HFFc6 (cell line): ENCODE measurements at regions not wholly inside any gene's neighbourhood (a gene's known extent, or its start where the extent isn't known, plus 50 kb on each side); places are given as distances from the start of the nearest gene placed in this dataset.

ENCODE experiments used
- DNase-seq: peaks from one replicate; pipeline ENCODE4 v3.0.0-alpha.2; 2018
- H3K27ac Mint-ChIP-seq: 2 replicates; pipeline ENCODE4 v1.8.0; 2020; ENCODE audit warnings: mild to moderate bottlenecking, mixed read lengths
- H3K27me3 Mint-ChIP-seq: 2 replicates; pipeline ENCODE4 v1.8.0; 2021; ENCODE audit warnings: mild to moderate bottlenecking, moderate library complexity, mixed read lengths; ENCODE audit not compliant: insufficient read depth
- H3K36me3 Mint-ChIP-seq: 2 replicates; pipeline ENCODE4 v1.8.0; 2021; ENCODE audit warnings: low read depth, mixed read lengths
- H3K4me1 Mint-ChIP-seq: 2 replicates; pipeline ENCODE4 v1.8.0; 2020; ENCODE audit warnings: low read depth, mixed read lengths
- H3K4me3 Mint-ChIP-seq: 2 replicates; pipeline ENCODE4 v1.8.0; 2020; ENCODE audit warnings: mild to moderate bottlenecking, moderate library complexity, mixed read lengths
- H3K9me3 Mint-ChIP-seq: 2 replicates; pipeline ENCODE4 v1.8.0; 2020; ENCODE audit warnings: mild to moderate bottlenecking, mixed read lengths
- TF ChIP-seq, protein P1 (sequence below): fragments of 200-600 bp; sonication (generic); IDR thresholded peaks from 2 replicates; pipeline ENCODE4 v1.5.0; 2021; ENCODE audit warnings: antibody characterized with exemption, mild to moderate bottlenecking

DNA sequence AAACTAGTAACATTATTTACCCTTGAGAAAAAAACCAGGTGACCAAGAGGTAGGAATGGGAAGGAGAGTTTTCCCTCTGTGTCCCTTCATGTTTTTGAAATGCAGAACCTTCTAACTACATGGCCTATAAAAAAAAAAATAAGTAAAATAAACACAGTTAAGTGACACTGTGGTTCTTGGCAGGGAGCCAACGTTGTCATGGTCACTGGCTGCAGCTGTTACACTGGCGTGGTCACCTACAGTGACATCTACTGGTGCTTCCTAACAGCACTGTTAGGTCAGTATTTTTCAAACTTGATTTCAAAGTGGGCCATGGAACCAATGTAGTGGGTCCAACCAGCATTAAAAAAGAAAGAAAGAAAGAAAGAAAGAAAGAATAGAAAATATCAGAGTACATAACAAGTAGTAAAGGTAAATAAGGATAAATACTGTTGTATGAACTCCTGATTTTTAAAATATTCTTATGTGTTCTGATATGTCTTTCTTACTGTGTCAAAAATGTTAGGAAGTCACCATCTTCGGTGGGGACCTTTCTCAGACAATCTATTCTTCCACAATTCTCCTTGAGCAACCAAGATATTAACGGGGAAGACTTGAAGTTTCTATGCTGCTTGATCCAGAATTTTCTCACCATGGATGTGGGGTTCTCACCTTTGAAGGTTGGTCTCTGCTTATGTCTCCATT lies 59.1 kb upstream of the PJA2 start:
- Mint-ChIP-seq H3K9me3 (no peaks in the 10 kb centered on the region), H3K4me1 (peaks cover 7% of the 10 kb centered on the region), H3K4me3 (no peak overlapping the region), H3K27ac (no peak overlapping the region), H3K36me3 (no peaks in the 10 kb centered on the region), H3K27me3 (peaks cover 12% of the 10 kb centered on the region)
- TF ChIP-seq, protein P1, sequence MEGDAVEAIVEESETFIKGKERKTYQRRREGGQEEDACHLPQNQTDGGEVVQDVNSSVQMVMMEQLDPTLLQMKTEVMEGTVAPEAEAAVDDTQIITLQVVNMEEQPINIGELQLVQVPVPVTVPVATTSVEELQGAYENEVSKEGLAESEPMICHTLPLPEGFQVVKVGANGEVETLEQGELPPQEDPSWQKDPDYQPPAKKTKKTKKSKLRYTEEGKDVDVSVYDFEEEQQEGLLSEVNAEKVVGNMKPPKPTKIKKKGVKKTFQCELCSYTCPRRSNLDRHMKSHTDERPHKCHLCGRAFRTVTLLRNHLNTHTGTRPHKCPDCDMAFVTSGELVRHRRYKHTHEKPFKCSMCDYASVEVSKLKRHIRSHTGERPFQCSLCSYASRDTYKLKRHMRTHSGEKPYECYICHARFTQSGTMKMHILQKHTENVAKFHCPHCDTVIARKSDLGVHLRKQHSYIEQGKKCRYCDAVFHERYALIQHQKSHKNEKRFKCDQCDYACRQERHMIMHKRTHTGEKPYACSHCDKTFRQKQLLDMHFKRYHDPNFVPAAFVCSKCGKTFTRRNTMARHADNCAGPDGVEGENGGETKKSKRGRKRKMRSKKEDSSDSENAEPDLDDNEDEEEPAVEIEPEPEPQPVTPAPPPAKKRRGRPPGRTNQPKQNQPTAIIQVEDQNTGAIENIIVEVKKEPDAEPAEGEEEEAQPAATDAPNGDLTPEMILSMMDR = peak; percentile 86
- peak; percentile 93 for DNase-seq

DNA sequence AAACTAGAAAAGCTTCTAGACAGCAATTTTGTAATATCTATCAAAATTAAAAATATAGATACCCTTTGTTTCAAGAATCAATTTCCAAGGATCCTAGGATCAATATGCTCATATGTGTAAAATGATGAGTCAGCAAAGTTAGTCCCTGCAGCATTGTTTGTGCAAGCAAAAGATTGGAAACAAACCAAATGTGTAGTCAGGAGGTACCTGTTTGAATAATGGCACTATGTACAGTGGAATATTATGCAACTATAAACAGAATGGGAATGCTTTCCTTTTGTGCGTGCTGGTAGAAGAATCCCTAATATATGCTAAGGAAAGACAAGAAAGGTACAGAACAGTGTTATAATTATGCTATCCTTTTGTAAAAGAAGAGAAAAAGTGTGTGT lies 58.5 kb upstream of the PJA2 start:
- H3K4me3 Mint-ChIP-seq = no peak overlapping the region
- no peak for DNase-seq
- TF ChIP-seq, protein P1 = no peak
- H3K36me3 Mint-ChIP-seq = no peaks in the 10 kb centered on the region
- H3K27me3 Mint-ChIP-seq = peaks cover 12% of the 10 kb centered on the region
- H3K9me3 Mint-ChIP-seq = no peaks in the 10 kb centered on the region
- H3K4me1 Mint-ChIP-seq = peaks cover 7% of the 10 kb centered on the region
- H3K27ac Mint-ChIP-seq = no peak overlapping the region

DNA sequence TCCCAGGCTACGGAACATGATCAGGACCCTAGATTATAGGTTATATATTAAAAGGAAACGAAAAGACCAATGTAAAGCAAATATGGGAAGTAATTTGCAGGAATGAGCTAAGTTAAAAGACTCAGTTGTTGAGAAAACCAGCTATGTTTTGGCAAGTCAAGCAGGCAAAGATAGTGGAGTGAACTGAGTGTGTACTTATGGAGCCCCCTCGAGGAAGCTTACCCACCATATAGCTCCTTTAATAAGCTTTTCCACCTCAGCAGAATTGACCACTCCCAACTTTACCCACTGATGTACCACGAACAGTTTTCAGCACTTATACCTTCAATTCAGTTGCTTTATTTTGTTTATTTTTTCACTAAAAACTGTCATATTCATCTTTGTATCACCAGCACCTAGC lies 57.3 kb upstream of the PJA2 start:
- no peak for DNase-seq
- H3K27me3 Mint-ChIP-seq = peaks cover 4% of the 10 kb centered on the region; the same call in 1 of the 2 replicates
- no peak overlapping the region for H3K27ac Mint-ChIP-seq
- H3K4me1 Mint-ChIP-seq = peaks cover 7% of the 10 kb centered on the region
- TF ChIP-seq, protein P1 = no peak
- no peaks in the 10 kb centered on the region for H3K36me3 Mint-ChIP-seq
- no peak overlapping the region for H3K4me3 Mint-ChIP-seq
- no peaks in the 10 kb centered on the region for H3K9me3 Mint-ChIP-seq
